ENCODE measurements at regions not wholly inside any gene's neighbourhood (a gene's known extent, or its start where the extent isn't known, plus 50 kb on each side); places are given as distances from the start of the nearest gene placed in this dataset.

- WGBS, 2 donors = 86 to 88% methylated on average over 5 of the region's 5 CpGs
- TF ChIP-seq POLR2A (IDR thresholded peaks at IDR 0.05) = no peak
- no peak for TF ChIP-seq CTCF (IDR thresholded peaks at IDR 0.05)
- TF ChIP-seq POLR2AphosphoS5 (IDR thresholded peaks at IDR 0.05) = no peak
- TF ChIP-seq EP300 (IDR thresholded peaks at IDR 0.05) = no peak
Measured at GRCh38 chr4:134343656-134344055, 142.1 kb upstream of the PABPC4L start.

GRCh38 chr4:134343081-134343480, 141.5 kb upstream of the PABPC4L start:
- no peak for DNase-seq
- TF ChIP-seq POLR2A (IDR thresholded peaks at IDR 0.05) (no peak), CTCF (IDR thresholded peaks at IDR 0.05) (no peak), EP300 (IDR thresholded peaks at IDR 0.05) (no peak), POLR2AphosphoS5 (IDR thresholded peaks at IDR 0.05) (no peak)
- Histone ChIP-seq H3K27ac (no peak overlapping the region), H3K4me1 (no peaks in the 10 kb centered on the region), H3K4me3 (no peak overlapping the region), H3K9me3 (no peaks in the 10 kb centered on the region), H3K36me3 (no peaks in the 10 kb centered on the region), H3K27me3 (no peaks in the 10 kb centered on the region)
- 0 to 90% methylated on average over 2 of the region's 2 CpGs for WGBS, 2 donors
- ATAC-seq (ENCODE audit: low FRiP score in 2 of 2) = no peak

More at GRCh38 chr4:134343656-134344055, 142.1 kb upstream of the PABPC4L start:
- Histone ChIP-seq H3K27ac (no peak overlapping the region), H3K4me1 (no peaks in the 10 kb centered on the region), H3K9me3 (no peaks in the 10 kb centered on the region), H3K4me3 (no peak overlapping the region), H3K27me3 (no peaks in the 10 kb centered on the region), H3K36me3 (no peaks in the 10 kb centered on the region)
- no peak for ATAC-seq (ENCODE audit: low FRiP score in 2 of 2)
- DNase-seq = no peak

GRCh38 chr4:134337574-134337973, 136.0 kb upstream of the PABPC4L start:
- ATAC-seq (ENCODE audit: low FRiP score in 2 of 2) = no peak
- no peaks in the 10 kb centered on the region for H3K36me3 ChIP-seq
- H3K4me1 ChIP-seq = no peaks in the 10 kb centered on the region
- no peak overlapping the region for H3K27ac ChIP-seq
- no peaks in the 10 kb centered on the region for H3K9me3 ChIP-seq
- 40 to 43% methylated on average over 1 of the region's 1 CpG for WGBS, 2 donors
- TF ChIP-seq EP300 (IDR thresholded peaks at IDR 0.05) (no peak), POLR2AphosphoS5 (IDR thresholded peaks at IDR 0.05) (no peak), CTCF (IDR thresholded peaks at IDR 0.05) (no peak), POLR2A (IDR thresholded peaks at IDR 0.05) (no peak)
- H3K27me3 ChIP-seq = no peaks in the 10 kb centered on the region
- DNase-seq = no peak
- H3K4me3 ChIP-seq = no peak overlapping the region

GRCh38 chr4:134328741-134329140, 127.2 kb upstream of the PABPC4L start:
- ATAC-seq (ENCODE audit: low FRiP score in 2 of 2) (no peak), DNase-seq (peak in 1 of 2 donors; percentile 43)
- no peak for TF ChIP-seq EP300 (IDR thresholded peaks at IDR 0.05)
- WGBS, 2 donors = 89 to 91% methylated on average over 8 to 9 of the region's 9 CpGs
- H3K4me3 ChIP-seq = no peak overlapping the region
- H3K9me3 ChIP-seq = no peaks in the 10 kb centered on the region
- no peaks in the 10 kb centered on the region for H3K27me3 ChIP-seq
- no peaks in the 10 kb centered on the region for H3K4me1 ChIP-seq
- no peak overlapping the region for H3K27ac ChIP-seq
- no peaks in the 10 kb centered on the region for H3K36me3 ChIP-seq

GRCh38 chr4:134327274-134328122, 125.9 kb upstream of the PABPC4L start:
- 93 to 95% methylated on average over 40 to 41 of the region's 41 CpGs for WGBS, 2 donors
- no peaks in the 10 kb centered on the region for H3K36me3 ChIP-seq
- H3K27me3 ChIP-seq = no peaks in the 10 kb centered on the region
- no peak for TF ChIP-seq POLR2AphosphoS5 (IDR thresholded peaks at IDR 0.05)
- TF ChIP-seq CTCF (IDR thresholded peaks at IDR 0.05) = no peak
- TF ChIP-seq EP300 (IDR thresholded peaks at IDR 0.05) = no peak
- no peak for TF ChIP-seq POLR2A (IDR thresholded peaks at IDR 0.05)
- H3K4me1 ChIP-seq = no peaks in the 10 kb centered on the region
- ATAC-seq (ENCODE audit: low FRiP score in 2 of 2) (no peak), DNase-seq (peak in 1 of 2 donors; percentile 54)
- no peaks in the 10 kb centered on the region for H3K9me3 ChIP-seq
- H3K27ac ChIP-seq = no peak overlapping the region
- no peak overlapping the region for H3K4me3 ChIP-seq

Data from upper lobe of left lung (tissue), 6 donors.